ENCODE measurements at regions not wholly inside any gene's neighbourhood (a gene's known extent, or its start where the extent isn't known, plus 50 kb on each side); places are given as distances from the start of the nearest gene placed in this dataset.

- TF ChIP-seq CTCF (IDR thresholded peaks at IDR 0.05) = no peak
- no peak for TF ChIP-seq POLR2A (IDR thresholded peaks at IDR 0.05)
Observed at GRCh38 chr12:90027889-90028634, 319.4 kb upstream of the ATP2B1 start.
